HUES6 (cell line): ENCODE measurements at regions not wholly inside any gene's neighbourhood (a gene's known extent, or its start where the extent isn't known, plus 50 kb on each side); places are given as distances from the start of the nearest gene placed in this dataset.

Source experiments
- H3K27ac ChIP-seq: 2 replicates; pipeline ENCODE4 v1.7.0; 2013; ENCODE audit warnings: low read depth, mild to moderate bottlenecking, low read length, inconsistent platforms
- H3K27me3 ChIP-seq: 2 replicates; pipeline ENCODE4 v1.6.1; 2013; ENCODE audit warnings: low read length; ENCODE audit not compliant: control insufficient read depth, insufficient read depth
- H3K36me3 ChIP-seq: 2 replicates; pipeline ENCODE4 v1.6.1; 2013; ENCODE audit warnings: low read length; ENCODE audit not compliant: control insufficient read depth, insufficient read depth
- H3K4me1 ChIP-seq: 2 replicates; pipeline ENCODE4 v1.6.1; 2013; ENCODE audit warnings: low read length; ENCODE audit not compliant: control insufficient read depth, insufficient read depth
- H3K4me3 ChIP-seq: 2 replicates; pipeline ENCODE4 v1.5.1; 2013; ENCODE audit warnings: low read depth, low read length
- H3K9ac ChIP-seq: one replicate; pipeline ENCODE4 v1.6.1; 2013; ENCODE audit warnings: mild to moderate bottlenecking, low read length
- H3K9me3 ChIP-seq: 2 replicates; pipeline ENCODE4 v1.6.1; 2013; ENCODE audit warnings: low read depth, low read length; ENCODE audit not compliant: control insufficient read depth, insufficient read depth

DNA sequence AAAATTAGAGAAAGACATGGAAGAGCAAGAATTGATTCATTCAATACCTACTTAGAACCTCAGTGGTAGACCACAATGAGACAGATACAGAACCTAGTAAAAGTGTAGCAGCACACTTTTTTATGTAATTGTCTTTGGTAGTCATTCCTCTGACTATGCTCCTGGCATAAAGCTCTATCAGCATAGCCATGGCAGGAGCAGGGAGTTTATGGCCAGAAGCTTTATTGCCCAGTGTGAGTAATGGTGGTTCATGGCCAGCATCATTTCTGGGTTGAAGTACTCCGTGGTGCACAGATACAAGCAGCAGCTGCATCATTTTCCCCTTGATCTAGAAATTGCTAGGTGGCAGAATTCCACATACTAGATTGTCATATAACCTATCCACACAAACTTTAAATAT lies 352.6 kb downstream of the TBC1D4 start:
- Histone ChIP-seq H3K27ac (no peak overlapping the region), H3K9me3 (no peaks in the 10 kb centered on the region; the same call in 1 of the 2 replicates), H3K9ac (no peak overlapping the region), H3K4me1 (no peaks in the 10 kb centered on the region), H3K27me3 (no peaks in the 10 kb centered on the region), H3K4me3 (no peak overlapping the region), H3K36me3 (no peaks in the 10 kb centered on the region)

DNA sequence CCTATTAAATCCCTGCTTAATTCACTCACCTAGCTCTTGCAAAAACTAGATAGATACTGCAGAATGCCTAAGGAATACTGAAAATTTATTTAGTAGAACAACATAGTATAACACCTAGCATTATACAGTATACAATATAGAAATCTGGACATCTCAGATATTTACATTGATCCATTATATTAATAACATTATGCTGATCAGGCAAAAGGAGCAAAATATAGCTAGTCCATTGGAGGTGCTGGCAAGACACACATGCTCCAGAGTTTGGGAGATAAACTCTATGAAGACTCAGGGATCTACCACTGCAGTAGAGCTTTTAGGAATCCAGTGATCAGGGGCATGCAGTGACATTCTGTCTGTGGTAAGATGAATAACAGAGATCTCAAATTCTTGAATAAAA lies 357.6 kb downstream of the TBC1D4 start:
- Histone ChIP-seq H3K4me3 (no peak overlapping the region), H3K9me3 (no peaks in the 10 kb centered on the region), H3K36me3 (no peaks in the 10 kb centered on the region), H3K4me1 (no peaks in the 10 kb centered on the region), H3K27me3 (no peaks in the 10 kb centered on the region), H3K27ac (no peak overlapping the region), H3K9ac (no peak overlapping the region)

DNA sequence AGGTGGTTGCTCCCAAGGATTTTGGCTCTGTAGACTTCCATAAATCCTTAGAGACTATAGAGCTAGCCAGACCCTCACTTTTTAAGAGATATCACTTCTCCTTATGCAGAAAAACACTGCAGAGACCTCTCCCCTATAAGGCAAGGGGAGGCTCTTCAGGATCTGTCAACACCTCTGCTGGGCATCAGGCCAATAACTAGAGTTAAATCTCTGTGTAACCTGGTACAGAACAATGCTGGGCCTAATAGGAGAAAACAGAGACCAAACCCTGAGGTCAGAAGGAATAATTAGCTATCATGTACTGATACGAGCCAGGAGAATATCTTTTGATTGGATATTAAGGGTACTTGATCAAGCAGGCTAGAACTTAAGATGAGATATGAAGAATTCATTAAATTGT lies 358.5 kb downstream of the TBC1D4 start:
- H3K4me3 ChIP-seq, result no peak overlapping the region
- no peak overlapping the region for H3K9ac ChIP-seq
- H3K36me3 ChIP-seq, result no peaks in the 10 kb centered on the region
- H3K4me1 ChIP-seq, result no peaks in the 10 kb centered on the region
- no peak overlapping the region for H3K27ac ChIP-seq
- no peaks in the 10 kb centered on the region for H3K27me3 ChIP-seq
- H3K9me3 ChIP-seq, result no peaks in the 10 kb centered on the region

DNA sequence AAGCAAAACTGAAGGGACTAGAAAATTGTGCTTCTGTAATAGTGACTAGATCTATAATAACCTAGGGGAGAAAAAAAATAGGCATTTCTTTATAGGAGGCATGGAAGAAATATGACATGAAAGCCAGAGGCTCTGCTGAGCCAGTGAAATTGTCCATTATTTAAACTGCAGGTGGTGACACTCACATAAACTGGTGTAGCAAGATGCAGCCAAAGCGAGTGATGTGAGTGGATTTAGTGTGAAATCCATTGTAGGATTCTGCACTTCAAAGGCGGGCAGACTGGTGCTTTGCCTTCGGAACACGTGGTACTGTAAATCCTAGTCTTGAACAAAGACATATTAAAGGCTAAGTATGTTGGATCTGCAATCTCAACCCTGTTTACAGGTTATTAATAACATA lies 361.9 kb downstream of the TBC1D4 start:
- Histone ChIP-seq H3K4me1 (no peaks in the 10 kb centered on the region), H3K27ac (no peak overlapping the region), H3K9ac (no peak overlapping the region), H3K4me3 (no peak overlapping the region), H3K27me3 (no peaks in the 10 kb centered on the region), H3K36me3 (no peaks in the 10 kb centered on the region), H3K9me3 (no peaks in the 10 kb centered on the region)

DNA sequence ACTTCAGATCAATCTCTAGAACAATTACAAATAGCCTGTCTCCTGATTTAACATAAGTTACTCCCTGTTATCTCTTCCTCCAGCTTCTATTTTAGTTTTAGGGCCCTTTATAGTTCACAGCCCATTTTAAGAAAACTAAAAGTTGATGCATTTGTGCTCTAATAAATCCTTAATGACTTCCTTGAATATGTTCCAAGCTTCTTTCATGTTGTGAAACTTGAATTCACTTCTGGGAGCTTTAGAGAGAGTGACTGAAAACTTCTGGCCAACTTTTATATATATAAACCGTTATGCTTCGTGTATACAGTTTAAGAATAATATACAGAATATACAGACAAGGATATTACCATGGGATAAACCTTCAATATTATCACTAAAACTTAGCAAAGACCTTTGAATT lies 366.8 kb downstream of the TBC1D4 start:
- H3K9ac ChIP-seq, result no peak overlapping the region
- no peaks in the 10 kb centered on the region for H3K27me3 ChIP-seq
- H3K36me3 ChIP-seq, result no peaks in the 10 kb centered on the region
- no peak overlapping the region for H3K27ac ChIP-seq
- no peaks in the 10 kb centered on the region for H3K9me3 ChIP-seq
- no peak overlapping the region for H3K4me3 ChIP-seq
- H3K4me1 ChIP-seq, result no peaks in the 10 kb centered on the region

DNA sequence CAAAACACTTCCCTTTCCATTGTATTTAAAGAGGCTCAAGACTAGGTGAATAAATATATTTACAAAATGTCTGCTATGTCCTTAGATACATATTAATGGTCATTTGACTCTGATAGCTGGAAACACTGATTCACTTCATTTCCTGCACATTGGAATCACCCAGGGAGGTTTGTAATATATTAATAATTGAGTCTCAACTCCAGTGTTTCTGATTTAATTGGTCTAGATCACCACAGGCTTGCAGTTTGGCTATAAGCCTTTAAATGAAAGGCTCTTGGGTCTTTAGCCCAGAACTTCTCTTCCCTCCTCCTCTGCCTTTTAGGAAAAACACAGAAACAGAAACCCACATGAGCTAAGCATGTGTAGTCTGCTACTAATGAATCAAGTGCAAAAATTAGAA lies 378.0 kb downstream of the TBC1D4 start:
- no peaks in the 10 kb centered on the region for H3K4me1 ChIP-seq
- no peak overlapping the region for H3K27ac ChIP-seq
- no peaks in the 10 kb centered on the region for H3K27me3 ChIP-seq
- H3K9ac ChIP-seq, result no peak overlapping the region
- no peaks in the 10 kb centered on the region for H3K9me3 ChIP-seq
- H3K4me3 ChIP-seq, result no peak overlapping the region
- no peaks in the 10 kb centered on the region for H3K36me3 ChIP-seq

DNA sequence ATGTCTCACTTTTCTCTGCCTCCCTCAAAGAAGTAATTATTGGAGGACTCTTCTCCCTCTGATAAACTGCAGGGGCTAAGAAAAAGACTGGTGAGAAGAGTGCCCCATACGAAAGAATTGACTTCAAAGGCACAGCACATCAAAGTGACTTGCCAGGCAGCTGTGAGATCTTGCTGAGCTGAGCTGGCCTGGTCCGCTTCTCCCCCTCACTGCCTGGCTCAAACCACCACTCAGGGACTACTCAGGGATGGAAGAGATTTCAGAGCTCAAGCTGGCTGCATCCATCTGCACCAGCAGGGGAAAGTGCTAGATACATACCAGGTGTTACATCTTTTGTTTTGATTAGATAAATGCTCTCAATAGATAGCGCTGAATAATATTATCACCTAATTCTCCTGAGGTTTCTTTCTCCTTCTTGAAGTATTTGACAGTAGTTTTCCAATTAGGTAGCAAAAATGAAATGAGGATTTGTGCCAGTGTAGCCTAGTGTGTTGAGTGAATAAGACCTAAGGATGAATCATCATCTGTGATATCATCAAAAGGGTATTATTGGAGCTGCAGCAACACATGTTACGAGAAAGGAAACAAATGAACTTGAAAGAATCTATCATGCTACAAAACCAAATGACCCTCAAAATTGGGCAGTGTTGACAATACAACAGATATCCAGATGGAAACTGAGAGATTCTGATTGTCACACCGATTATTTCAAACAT lies 379.8 kb downstream of the TBC1D4 start:
- Histone ChIP-seq H3K9me3 (no peaks in the 10 kb centered on the region), H3K4me3 (no peak overlapping the region), H3K27ac (no peak overlapping the region), H3K27me3 (no peaks in the 10 kb centered on the region), H3K9ac (no peak overlapping the region), H3K4me1 (no peaks in the 10 kb centered on the region), H3K36me3 (no peaks in the 10 kb centered on the region)

DNA sequence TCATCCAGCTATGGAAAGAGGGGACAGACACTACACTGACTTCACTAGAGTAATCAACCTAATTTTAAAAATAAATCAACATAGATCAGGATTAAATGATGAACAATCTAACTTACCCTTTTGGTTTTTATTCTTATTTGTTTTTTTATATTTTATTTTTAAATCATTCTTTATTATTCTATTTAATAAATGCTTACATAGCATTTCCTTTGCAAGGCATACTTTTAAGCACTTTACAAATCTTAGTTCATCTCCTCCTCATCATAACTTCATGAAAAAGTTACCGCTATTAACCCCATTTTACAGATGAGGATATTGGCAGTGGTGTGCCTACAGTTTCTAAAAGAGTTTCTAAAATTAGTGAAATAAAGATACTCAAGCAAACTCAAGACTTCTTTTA lies 380.6 kb downstream of the TBC1D4 start:
- no peaks in the 10 kb centered on the region for H3K27me3 ChIP-seq
- H3K27ac ChIP-seq, result no peak overlapping the region
- H3K36me3 ChIP-seq, result no peaks in the 10 kb centered on the region
- no peak overlapping the region for H3K9ac ChIP-seq
- H3K4me3 ChIP-seq, result no peak overlapping the region
- no peaks in the 10 kb centered on the region for H3K4me1 ChIP-seq
- no peaks in the 10 kb centered on the region for H3K9me3 ChIP-seq

DNA sequence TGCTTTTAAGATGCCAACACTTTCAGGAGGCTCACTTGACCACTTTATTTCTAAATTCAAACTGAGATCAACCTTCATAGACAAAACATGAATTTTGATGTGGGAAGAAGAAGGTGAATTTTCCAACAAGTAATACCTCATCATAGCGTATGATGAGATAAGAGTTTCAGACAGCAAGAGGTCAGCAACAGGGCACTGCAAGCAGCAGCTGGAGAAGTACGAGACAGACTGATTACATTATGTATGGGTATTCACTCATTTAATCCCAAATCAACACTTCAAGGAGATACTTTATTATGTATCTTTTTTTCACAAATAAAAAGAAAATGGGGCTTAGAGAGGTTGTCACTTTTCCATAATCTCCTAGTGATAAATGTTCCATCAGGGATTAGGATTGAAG lies 389.8 kb downstream of the TBC1D4 start:
- no peak overlapping the region for H3K4me3 ChIP-seq
- no peak overlapping the region for H3K27ac ChIP-seq
- H3K9me3 ChIP-seq, result no peaks in the 10 kb centered on the region
- H3K4me1 ChIP-seq, result peaks cover 11% of the 10 kb centered on the region; the same call in 1 of the 2 replicates
- H3K27me3 ChIP-seq, result no peaks in the 10 kb centered on the region
- no peaks in the 10 kb centered on the region for H3K36me3 ChIP-seq
- H3K9ac ChIP-seq, result no peak overlapping the region

DNA sequence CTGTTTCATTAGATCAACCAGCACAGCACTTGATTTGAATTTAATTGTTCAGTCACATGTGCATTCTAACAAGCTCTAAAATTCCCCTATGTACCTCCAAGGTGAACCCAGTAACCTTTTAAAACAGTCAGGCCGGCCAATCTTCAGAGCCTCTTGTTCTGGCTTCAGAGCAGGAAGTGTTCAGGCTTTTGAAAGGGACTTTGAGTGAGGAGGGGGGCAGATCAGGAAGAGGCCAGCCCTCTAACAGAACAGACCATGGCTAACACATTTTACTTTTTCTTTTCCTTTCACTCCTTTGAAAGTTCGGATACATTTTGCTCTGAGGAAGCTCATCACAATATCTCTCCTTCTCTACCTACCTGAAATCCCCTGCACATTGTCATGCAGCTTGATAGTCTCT lies 390.3 kb downstream of the TBC1D4 start:
- no peaks in the 10 kb centered on the region for H3K27me3 ChIP-seq
- no peaks in the 10 kb centered on the region for H3K36me3 ChIP-seq
- no peak overlapping the region for H3K27ac ChIP-seq
- H3K4me3 ChIP-seq, result no peak overlapping the region
- H3K9me3 ChIP-seq, result no peaks in the 10 kb centered on the region
- no peak overlapping the region for H3K9ac ChIP-seq
- H3K4me1 ChIP-seq, result peaks cover 11% of the 10 kb centered on the region; the same call in 1 of the 2 replicates

DNA sequence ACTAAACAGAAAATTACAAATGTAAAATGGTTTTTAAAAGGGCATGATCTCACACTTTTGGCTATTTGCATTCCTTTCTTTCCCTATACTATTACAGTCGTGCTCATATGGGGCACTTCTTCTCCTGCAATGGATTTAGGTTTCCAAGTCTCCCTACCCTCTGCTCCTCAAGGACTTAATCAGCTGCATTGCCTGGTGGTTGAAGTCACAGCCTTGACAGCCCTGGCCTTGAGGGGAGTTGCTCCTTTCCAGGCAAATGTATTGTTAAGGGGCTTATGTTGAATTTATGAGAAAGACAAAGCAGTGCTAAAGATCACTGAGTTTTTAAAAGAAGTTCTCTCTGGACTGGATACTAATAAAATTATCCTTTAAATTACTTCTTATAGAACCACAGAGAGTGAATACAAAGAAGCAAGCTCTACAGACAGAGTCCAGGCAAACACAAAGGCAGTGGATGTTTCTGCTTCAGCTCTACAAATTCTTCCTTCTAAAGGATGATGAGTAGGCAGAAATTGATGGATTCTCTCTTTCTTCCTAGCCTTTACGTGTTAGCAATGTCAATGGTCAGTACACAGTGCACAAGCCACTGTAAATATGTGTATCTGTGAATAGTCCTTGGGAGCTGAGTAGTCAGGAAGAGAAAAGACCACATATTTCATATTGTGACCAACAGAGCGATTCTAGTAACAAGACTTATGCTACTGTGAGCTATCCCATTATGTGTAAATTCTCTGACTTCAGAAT lies 390.9 kb downstream of the TBC1D4 start:
- H3K27ac ChIP-seq, result no peak overlapping the region
- no peaks in the 10 kb centered on the region for H3K27me3 ChIP-seq
- H3K4me1 ChIP-seq, result peaks cover 11% of the 10 kb centered on the region; the same call in 1 of the 2 replicates
- H3K9ac ChIP-seq, result no peak overlapping the region
- H3K36me3 ChIP-seq, result no peaks in the 10 kb centered on the region
- H3K9me3 ChIP-seq, result no peaks in the 10 kb centered on the region
- no peak overlapping the region for H3K4me3 ChIP-seq
